ENCODE measurements at regions not wholly inside any gene's neighbourhood (a gene's known extent, or its start where the extent isn't known, plus 50 kb on each side); places are given as distances from the start of the nearest gene placed in this dataset.

DNA sequence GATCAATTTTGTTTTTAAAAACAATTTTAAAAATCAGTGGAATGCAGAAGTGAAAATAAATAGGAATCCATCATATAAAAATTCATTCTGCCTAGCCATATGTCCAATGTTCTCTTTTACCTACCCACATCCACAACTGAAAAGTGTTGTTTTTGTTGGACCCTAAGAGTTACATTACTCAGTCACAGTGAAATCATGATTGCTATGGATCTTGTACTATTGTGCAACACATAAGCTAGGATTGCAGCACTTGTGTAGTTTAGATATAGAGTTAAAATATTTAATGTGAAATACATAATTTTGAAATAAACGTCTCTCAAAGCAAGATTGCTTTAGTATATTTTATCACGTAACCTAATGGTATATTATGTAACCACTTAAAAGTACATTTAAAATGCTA lies 213.3 kb upstream of the CLEC14A start:
- no peaks in the 10 kb centered on the region for H3K4me1 ChIP-seq (ENCODE audit: control insufficient read depth, insufficient read depth, low read length)
- H3K27ac ChIP-seq (ENCODE audit: insufficient read depth, low read depth, low read length, poor library complexity, severe bottlenecking), result no peak overlapping the region
- H3K27me3 ChIP-seq (ENCODE audit: control insufficient read depth, insufficient read depth, low read length, poor library complexity, severe bottlenecking), result no peaks in the 10 kb centered on the region
- no peaks in the 10 kb centered on the region for H3K9me3 ChIP-seq (ENCODE audit: control insufficient read depth, low read length)
- WGBS, 2 experiments, result no CpG with 5 or more reads among the region's 2 CpGs
- no peaks in the 10 kb centered on the region for H3K36me3 ChIP-seq (ENCODE audit: control insufficient read depth, insufficient read depth, low read length)
- no peak overlapping the region for H3K4me3 ChIP-seq (ENCODE audit: insufficient read depth, low read depth, low read length)

DNA sequence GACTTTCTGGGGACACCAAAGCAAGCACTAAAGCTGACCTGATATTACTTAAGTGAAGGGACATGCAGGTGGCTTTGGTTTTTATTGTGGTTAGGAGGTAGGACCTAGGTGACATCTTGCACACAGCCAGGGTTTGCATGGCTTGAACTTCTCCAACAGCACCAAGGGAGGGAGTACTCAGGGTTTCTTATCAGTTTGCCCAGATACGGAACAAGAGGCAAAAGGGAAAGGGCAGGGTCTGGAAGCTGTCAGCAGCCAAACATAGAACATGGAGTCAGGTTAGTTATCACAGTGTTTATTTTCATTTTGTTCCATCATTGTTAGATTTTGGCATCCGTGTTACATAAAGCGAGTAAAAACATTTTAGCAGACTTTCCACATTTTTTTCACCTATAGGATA lies 186.3 kb upstream of the CLEC14A start:
- Histone ChIP-seq H3K9me3 (ENCODE audit: control insufficient read depth, low read length) (no peaks in the 10 kb centered on the region), H3K27me3 (ENCODE audit: control insufficient read depth, insufficient read depth, low read length, poor library complexity, severe bottlenecking) (no peaks in the 10 kb centered on the region), H3K36me3 (ENCODE audit: control insufficient read depth, insufficient read depth, low read length) (no peaks in the 10 kb centered on the region), H3K4me1 (ENCODE audit: control insufficient read depth, insufficient read depth, low read length) (no peaks in the 10 kb centered on the region), H3K27ac (ENCODE audit: insufficient read depth, low read depth, low read length, poor library complexity, severe bottlenecking) (no peak overlapping the region), H3K4me3 (ENCODE audit: insufficient read depth, low read depth, low read length) (no peak overlapping the region)
- 96 to 100% methylated on average over 3 of the region's 3 CpGs for WGBS, 2 experiments

DNA sequence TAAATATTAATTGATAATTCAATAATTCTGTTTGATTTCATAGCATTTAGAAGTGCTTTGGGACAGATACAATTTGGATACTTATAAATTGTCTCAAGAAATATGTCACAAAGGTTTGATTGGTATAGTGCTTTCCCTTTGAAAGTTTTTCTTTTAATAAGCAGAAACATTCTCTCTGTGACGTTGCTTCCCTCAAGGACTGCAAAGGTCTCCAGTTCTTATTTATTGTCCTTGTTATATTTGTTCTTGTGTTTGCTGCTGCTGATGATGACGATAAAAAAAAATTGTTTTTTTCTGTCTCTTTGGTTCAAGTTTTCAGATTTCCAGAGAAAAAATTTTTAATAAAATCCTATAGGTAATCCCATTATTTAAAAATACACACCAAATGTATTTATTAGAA lies 176.3 kb upstream of the CLEC14A start:
- Histone ChIP-seq H3K27me3 (ENCODE audit: control insufficient read depth, insufficient read depth, low read length, poor library complexity, severe bottlenecking) (no peaks in the 10 kb centered on the region), H3K4me1 (ENCODE audit: control insufficient read depth, insufficient read depth, low read length) (no peaks in the 10 kb centered on the region), H3K36me3 (ENCODE audit: control insufficient read depth, insufficient read depth, low read length) (no peaks in the 10 kb centered on the region), H3K9me3 (ENCODE audit: control insufficient read depth, low read length) (no peaks in the 10 kb centered on the region), H3K27ac (ENCODE audit: insufficient read depth, low read depth, low read length, poor library complexity, severe bottlenecking) (no peak overlapping the region), H3K4me3 (ENCODE audit: insufficient read depth, low read depth, low read length) (no peak overlapping the region)
- 80 to 100% methylated on average over 1 of the region's 2 CpGs for WGBS, 2 experiments

DNA sequence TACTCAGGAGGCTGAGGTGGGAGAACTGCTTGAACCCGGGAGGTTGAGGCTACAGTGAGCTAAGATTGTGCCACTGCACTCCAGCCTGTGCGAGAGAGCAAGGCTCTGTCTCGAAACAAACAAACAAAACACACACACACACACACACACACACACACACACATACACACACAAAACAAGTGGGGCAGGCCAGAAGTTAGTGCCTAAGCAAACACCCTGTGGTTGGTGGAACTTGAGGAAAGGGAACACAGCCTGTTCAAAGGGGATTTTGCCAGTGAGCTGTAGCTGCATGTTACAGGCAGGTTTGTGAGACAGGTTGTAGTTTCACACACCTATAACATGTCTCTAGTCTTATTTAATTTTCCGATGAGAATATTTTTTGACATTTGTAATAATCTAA lies 175.3 kb upstream of the CLEC14A start:
- Histone ChIP-seq H3K27ac (ENCODE audit: insufficient read depth, low read depth, low read length, poor library complexity, severe bottlenecking) (no peak overlapping the region), H3K36me3 (ENCODE audit: control insufficient read depth, insufficient read depth, low read length) (no peaks in the 10 kb centered on the region), H3K27me3 (ENCODE audit: control insufficient read depth, insufficient read depth, low read length, poor library complexity, severe bottlenecking) (no peaks in the 10 kb centered on the region), H3K9me3 (ENCODE audit: control insufficient read depth, low read length) (no peaks in the 10 kb centered on the region), H3K4me1 (ENCODE audit: control insufficient read depth, insufficient read depth, low read length) (no peaks in the 10 kb centered on the region), H3K4me3 (ENCODE audit: insufficient read depth, low read depth, low read length) (no peak overlapping the region)
- 87 to 98% methylated on average over 3 of the region's 4 CpGs for WGBS, 2 experiments

DNA sequence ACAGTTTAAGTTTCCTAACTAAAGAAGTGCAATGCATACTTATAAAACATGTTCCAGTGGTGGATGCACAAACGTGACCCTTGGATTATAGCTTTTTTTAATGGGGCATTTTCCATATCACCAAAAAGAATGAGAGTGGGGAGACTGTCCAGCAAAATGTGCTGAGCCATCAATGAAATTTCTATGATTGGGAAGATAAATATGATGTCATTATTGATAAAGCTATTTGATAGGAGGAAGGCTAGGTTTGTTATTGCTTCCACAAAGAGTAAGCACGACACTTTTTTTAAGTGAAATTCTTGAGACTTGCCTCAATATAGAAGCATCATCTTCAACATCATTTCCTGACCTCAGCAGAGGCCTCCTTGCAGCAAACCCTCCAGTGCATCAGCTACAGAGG lies 174.6 kb upstream of the CLEC14A start:
- H3K4me1 ChIP-seq (ENCODE audit: control insufficient read depth, insufficient read depth, low read length), result no peaks in the 10 kb centered on the region
- H3K4me3 ChIP-seq (ENCODE audit: insufficient read depth, low read depth, low read length), result no peak overlapping the region
- no peak overlapping the region for H3K27ac ChIP-seq (ENCODE audit: insufficient read depth, low read depth, low read length, poor library complexity, severe bottlenecking)
- H3K36me3 ChIP-seq (ENCODE audit: control insufficient read depth, insufficient read depth, low read length), result no peaks in the 10 kb centered on the region
- no peaks in the 10 kb centered on the region for H3K9me3 ChIP-seq (ENCODE audit: control insufficient read depth, low read length)
- no peaks in the 10 kb centered on the region for H3K27me3 ChIP-seq (ENCODE audit: control insufficient read depth, insufficient read depth, low read length, poor library complexity, severe bottlenecking)
- 92 to 96% methylated on average over 2 of the region's 2 CpGs for WGBS, 2 experiments

DNA sequence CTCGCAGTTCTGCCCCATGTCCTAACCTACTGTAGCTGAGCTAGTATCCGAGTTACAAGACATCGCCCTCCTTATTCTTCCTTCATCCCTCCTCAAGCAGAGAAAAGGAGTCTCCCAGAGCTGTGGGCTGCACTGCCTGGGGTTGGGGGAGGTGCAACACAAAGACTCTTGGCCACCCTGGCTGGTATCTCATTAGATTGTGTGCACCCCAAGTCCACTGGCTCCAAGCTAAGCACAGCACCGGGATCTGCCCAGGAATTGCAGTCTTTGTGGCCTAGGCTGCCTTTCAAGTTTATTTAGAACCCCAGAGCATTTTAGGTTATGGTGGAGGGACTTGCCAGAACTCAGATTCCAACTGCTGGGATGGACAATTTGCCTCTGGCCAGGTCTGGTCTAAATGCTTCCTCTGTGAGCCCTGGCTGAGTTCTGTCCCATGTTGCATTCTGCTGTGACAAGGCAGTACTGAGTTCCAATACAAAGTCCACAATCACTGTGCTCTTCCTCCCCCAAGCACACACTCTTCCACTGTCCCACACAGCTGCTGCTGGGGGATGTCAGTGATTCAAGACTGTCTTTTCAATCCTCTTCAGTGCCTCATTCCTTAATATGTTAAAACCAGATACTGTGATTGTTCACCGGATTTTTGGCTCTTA lies 169.6 kb upstream of the CLEC14A start:
- H3K9me3 ChIP-seq (ENCODE audit: control insufficient read depth, low read length), result no peaks in the 10 kb centered on the region
- no peaks in the 10 kb centered on the region for H3K4me1 ChIP-seq (ENCODE audit: control insufficient read depth, insufficient read depth, low read length)
- WGBS, 2 experiments, result 94 to 99% methylated on average over 5 of the region's 5 CpGs
- H3K4me3 ChIP-seq (ENCODE audit: insufficient read depth, low read depth, low read length), result no peak overlapping the region
- H3K27ac ChIP-seq (ENCODE audit: insufficient read depth, low read depth, low read length, poor library complexity, severe bottlenecking), result no peak overlapping the region
- H3K36me3 ChIP-seq (ENCODE audit: control insufficient read depth, insufficient read depth, low read length), result no peaks in the 10 kb centered on the region
- H3K27me3 ChIP-seq (ENCODE audit: control insufficient read depth, insufficient read depth, low read length, poor library complexity, severe bottlenecking), result no peaks in the 10 kb centered on the region

DNA sequence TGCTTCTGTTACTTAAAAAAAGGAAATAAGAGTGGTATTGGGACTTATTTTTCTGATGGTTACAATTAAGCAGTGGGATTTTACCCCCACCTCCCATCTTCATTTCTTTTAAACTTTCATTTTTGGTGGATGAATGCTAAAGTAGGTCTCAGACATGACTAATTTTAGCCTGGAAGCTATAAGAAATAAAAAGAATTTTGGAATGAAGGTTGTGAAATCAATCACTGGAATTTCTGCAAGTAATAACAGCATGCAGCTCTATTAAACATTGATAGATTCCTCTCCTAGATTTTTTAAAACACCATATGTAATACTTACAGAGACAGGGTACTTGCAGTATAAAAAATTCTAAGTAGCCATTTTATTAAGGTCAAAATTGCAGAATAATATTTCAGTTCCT lies 164.2 kb upstream of the CLEC14A start:
- H3K27ac ChIP-seq (ENCODE audit: insufficient read depth, low read depth, low read length, poor library complexity, severe bottlenecking), result no peak overlapping the region
- H3K4me3 ChIP-seq (ENCODE audit: insufficient read depth, low read depth, low read length), result no peak overlapping the region
- H3K27me3 ChIP-seq (ENCODE audit: control insufficient read depth, insufficient read depth, low read length, poor library complexity, severe bottlenecking), result no peaks in the 10 kb centered on the region

DNA sequence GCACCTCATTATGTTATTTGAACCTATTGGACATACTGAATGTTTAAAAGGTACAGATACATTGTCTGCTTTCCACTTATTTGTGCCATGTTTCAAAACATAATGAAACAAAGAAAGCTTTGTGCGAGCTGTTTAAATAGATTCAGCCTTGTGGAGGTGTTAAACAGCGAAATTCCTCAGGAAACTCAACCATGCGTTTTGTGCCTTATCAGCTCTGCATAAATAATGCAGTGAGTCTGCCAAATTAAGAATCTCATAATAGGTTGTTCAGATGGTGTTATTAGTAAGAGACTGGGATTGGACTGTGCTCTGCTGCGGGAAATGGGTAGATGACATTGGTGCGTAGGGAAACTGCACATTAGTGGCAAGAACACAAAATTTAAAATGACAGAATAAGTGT lies 163.7 kb upstream of the CLEC14A start:
- Histone ChIP-seq H3K4me3 (ENCODE audit: insufficient read depth, low read depth, low read length) (no peak overlapping the region), H3K4me1 (ENCODE audit: control insufficient read depth, insufficient read depth, low read length) (no peaks in the 10 kb centered on the region), H3K27ac (ENCODE audit: insufficient read depth, low read depth, low read length, poor library complexity, severe bottlenecking) (no peak overlapping the region), H3K9me3 (ENCODE audit: control insufficient read depth, low read length) (no peaks in the 10 kb centered on the region), H3K27me3 (ENCODE audit: control insufficient read depth, insufficient read depth, low read length, poor library complexity, severe bottlenecking) (no peaks in the 10 kb centered on the region), H3K36me3 (ENCODE audit: control insufficient read depth, insufficient read depth, low read length) (no peaks in the 10 kb centered on the region)
- WGBS, 2 experiments, result 91 to 96% methylated on average over 5 of the region's 5 CpGs

More for the DNA sequence above, 164.2 kb upstream of the CLEC14A start:
- no peaks in the 10 kb centered on the region for H3K36me3 ChIP-seq (ENCODE audit: control insufficient read depth, insufficient read depth, low read length)
- no peaks in the 10 kb centered on the region for H3K4me1 ChIP-seq (ENCODE audit: control insufficient read depth, insufficient read depth, low read length)
- H3K9me3 ChIP-seq (ENCODE audit: control insufficient read depth, low read length), result no peaks in the 10 kb centered on the region

DNA sequence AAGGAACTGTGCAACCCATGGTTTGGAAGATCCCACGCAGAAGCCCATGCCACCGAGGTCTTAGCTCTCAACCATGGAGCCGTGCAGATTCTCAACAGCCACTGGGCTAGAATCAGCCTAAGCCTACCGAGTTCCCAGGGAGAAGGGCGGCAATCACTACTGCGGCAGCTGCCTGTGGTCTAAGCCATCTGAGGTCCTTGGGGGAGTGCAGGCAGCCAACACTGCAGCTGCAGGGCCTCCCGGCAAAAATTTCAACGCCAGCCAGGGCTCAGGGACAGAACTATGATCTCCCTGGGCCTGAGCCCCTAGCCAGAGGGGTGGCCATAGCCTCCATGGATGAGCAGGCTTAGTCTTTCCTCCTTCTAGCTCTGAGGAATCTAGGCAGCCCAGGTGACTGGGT lies 156.8 kb upstream of the CLEC14A start:
- no peaks in the 10 kb centered on the region for H3K27me3 ChIP-seq (ENCODE audit: control insufficient read depth, insufficient read depth, low read length, poor library complexity, severe bottlenecking)
- no peaks in the 10 kb centered on the region for H3K4me1 ChIP-seq (ENCODE audit: control insufficient read depth, insufficient read depth, low read length)
- no peaks in the 10 kb centered on the region for H3K9me3 ChIP-seq (ENCODE audit: control insufficient read depth, low read length)
- no peaks in the 10 kb centered on the region for H3K36me3 ChIP-seq (ENCODE audit: control insufficient read depth, insufficient read depth, low read length)
- H3K27ac ChIP-seq (ENCODE audit: insufficient read depth, low read depth, low read length, poor library complexity, severe bottlenecking), result no peak overlapping the region
- WGBS, 2 experiments, result 95% methylated on average over 8 of the region's 8 CpGs
- no peak overlapping the region for H3K4me3 ChIP-seq (ENCODE audit: insufficient read depth, low read depth, low read length)

DNA sequence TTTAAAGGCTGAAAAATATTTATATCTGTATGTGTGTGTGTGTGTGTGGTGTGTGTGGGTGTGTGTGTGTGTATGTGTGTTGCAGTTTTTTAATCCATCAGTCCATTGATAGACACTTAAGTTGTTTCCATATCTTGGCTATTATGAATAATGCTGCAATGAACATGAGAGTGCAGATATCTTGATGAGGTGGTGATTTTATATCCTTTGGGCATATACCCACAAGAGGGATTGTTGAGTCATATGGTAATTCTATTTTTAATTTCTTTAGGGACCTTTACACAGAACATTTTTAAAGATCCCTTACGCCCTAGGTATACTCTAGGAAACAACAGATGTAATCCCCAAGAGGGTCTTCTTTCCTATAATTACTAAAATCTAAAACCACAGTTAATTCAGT lies 154.5 kb upstream of the CLEC14A start:
- Histone ChIP-seq H3K36me3 (ENCODE audit: control insufficient read depth, insufficient read depth, low read length) (no peaks in the 10 kb centered on the region), H3K9me3 (ENCODE audit: control insufficient read depth, low read length) (no peaks in the 10 kb centered on the region), H3K27me3 (ENCODE audit: control insufficient read depth, insufficient read depth, low read length, poor library complexity, severe bottlenecking) (no peaks in the 10 kb centered on the region), H3K4me1 (ENCODE audit: control insufficient read depth, insufficient read depth, low read length) (no peaks in the 10 kb centered on the region), H3K4me3 (ENCODE audit: insufficient read depth, low read depth, low read length) (no peak overlapping the region), H3K27ac (ENCODE audit: insufficient read depth, low read depth, low read length, poor library complexity, severe bottlenecking) (no peak overlapping the region)
- 89 to 95% methylated on average over 1 of the region's 1 CpG for WGBS, 2 experiments
